Glutamatergic neuron (in vitro differentiated cells): ENCODE measurements at regions not wholly inside any gene's neighbourhood (a gene's known extent, or its start where the extent isn't known, plus 50 kb on each side); places are given as distances from the start of the nearest gene placed in this dataset.

Source experiments
- DNase-seq: peaks from one replicate; pipeline ENCODE4 v3.0.0; 2022
- H3K27ac Mint-ChIP-seq: one replicate; pipeline ENCODE4 v1.8.0; 2020; ENCODE audit warnings: mild to moderate bottlenecking, mixed read lengths, inconsistent platforms; ENCODE audit not compliant: unreplicated experiment
- H3K27me3 Mint-ChIP-seq: one replicate; pipeline ENCODE4 v1.8.0; 2020; ENCODE audit warnings: mild to moderate bottlenecking, moderate library complexity, mixed read lengths, inconsistent platforms; ENCODE audit not compliant: unreplicated experiment
- H3K36me3 Mint-ChIP-seq: one replicate; pipeline ENCODE4 v1.8.0; 2020; ENCODE audit warnings: mild to moderate bottlenecking, mixed read lengths, inconsistent platforms; ENCODE audit not compliant: unreplicated experiment
- H3K4me1 Mint-ChIP-seq: one replicate; pipeline ENCODE4 v1.8.0; 2020; ENCODE audit warnings: mild to moderate bottlenecking, low read depth, mixed read lengths, inconsistent platforms; ENCODE audit not compliant: unreplicated experiment
- H3K4me3 Mint-ChIP-seq: one replicate; pipeline ENCODE4 v1.8.0; 2020; ENCODE audit warnings: mild to moderate bottlenecking, mixed read lengths, inconsistent platforms; ENCODE audit not compliant: unreplicated experiment
- H3K9me3 Mint-ChIP-seq: one replicate; pipeline ENCODE4 v1.8.0; 2020; ENCODE audit warnings: mild to moderate bottlenecking, moderate library complexity, mixed read lengths, inconsistent platforms; ENCODE audit not compliant: unreplicated experiment
- CTCF ChIP-seq: fragments of 200-600 bp; sonication (generic); IDR thresholded peaks from one replicate; pipeline ENCODE4 v1.5.0; 2021; ENCODE audit not compliant: partially characterized antibody, unreplicated experiment

GRCh38 chr5:24918676-24919075 lies 273.9 kb upstream of the CDH10 start:
- no peaks in the 10 kb centered on the region for H3K27me3 Mint-ChIP-seq

GRCh38 chr5:24916863-24917262 lies 272.1 kb upstream of the CDH10 start:
- H3K27ac Mint-ChIP-seq = no peak overlapping the region
- DNase-seq = no peak
- no peak for TF ChIP-seq CTCF
- H3K4me1 Mint-ChIP-seq = no peaks in the 10 kb centered on the region
- H3K9me3 Mint-ChIP-seq = no peaks in the 10 kb centered on the region
- no peaks in the 10 kb centered on the region for H3K27me3 Mint-ChIP-seq
- H3K4me3 Mint-ChIP-seq = no peak overlapping the region
- H3K36me3 Mint-ChIP-seq = no peaks in the 10 kb centered on the region

More at GRCh38 chr5:24918676-24919075, 273.9 kb upstream of the CDH10 start:
- DNase-seq = no peak
- no peak for TF ChIP-seq CTCF
- Mint-ChIP-seq H3K27ac (no peak overlapping the region), H3K36me3 (no peaks in the 10 kb centered on the region), H3K4me1 (no peaks in the 10 kb centered on the region), H3K9me3 (no peaks in the 10 kb centered on the region), H3K4me3 (no peak overlapping the region)

- H3K4me3 Mint-ChIP-seq = no peak overlapping the region
Measured at GRCh38 chr5:24909210-24909609, 264.4 kb upstream of the CDH10 start.

GRCh38 chr5:24906689-24907088 lies 261.9 kb upstream of the CDH10 start:
- Mint-ChIP-seq H3K36me3 (no peaks in the 10 kb centered on the region), H3K27me3 (no peaks in the 10 kb centered on the region), H3K9me3 (no peaks in the 10 kb centered on the region), H3K27ac (no peak overlapping the region), H3K4me1 (no peaks in the 10 kb centered on the region), H3K4me3 (no peak overlapping the region)
- DNase-seq = no peak
- no peak for TF ChIP-seq CTCF

More at GRCh38 chr5:24909210-24909609, 264.4 kb upstream of the CDH10 start:
- no peaks in the 10 kb centered on the region for H3K36me3 Mint-ChIP-seq
- no peaks in the 10 kb centered on the region for H3K27me3 Mint-ChIP-seq
- H3K9me3 Mint-ChIP-seq = no peaks in the 10 kb centered on the region
- TF ChIP-seq CTCF = no peak
- no peaks in the 10 kb centered on the region for H3K4me1 Mint-ChIP-seq
- DNase-seq = no peak
- no peak overlapping the region for H3K27ac Mint-ChIP-seq

GRCh38 chr5:24904981-24905517 lies 260.3 kb upstream of the CDH10 start:
- DNase-seq = no peak
- no peak overlapping the region for H3K4me3 Mint-ChIP-seq
- H3K27me3 Mint-ChIP-seq = no peaks in the 10 kb centered on the region
- TF ChIP-seq CTCF = no peak
- no peaks in the 10 kb centered on the region for H3K36me3 Mint-ChIP-seq
- no peaks in the 10 kb centered on the region for H3K9me3 Mint-ChIP-seq
- H3K4me1 Mint-ChIP-seq = no peaks in the 10 kb centered on the region
- H3K27ac Mint-ChIP-seq = no peak overlapping the region
